ENCODE measurements at regions not wholly inside any gene's neighbourhood (a gene's known extent, or its start where the extent isn't known, plus 50 kb on each side); places are given as distances from the start of the nearest gene placed in this dataset.
"Not testable (repeated sequence)": the region's sequence is repeated elsewhere in the genome, so short reads cannot be mapped to it uniquely, and the experiment has no call there.

DNA sequence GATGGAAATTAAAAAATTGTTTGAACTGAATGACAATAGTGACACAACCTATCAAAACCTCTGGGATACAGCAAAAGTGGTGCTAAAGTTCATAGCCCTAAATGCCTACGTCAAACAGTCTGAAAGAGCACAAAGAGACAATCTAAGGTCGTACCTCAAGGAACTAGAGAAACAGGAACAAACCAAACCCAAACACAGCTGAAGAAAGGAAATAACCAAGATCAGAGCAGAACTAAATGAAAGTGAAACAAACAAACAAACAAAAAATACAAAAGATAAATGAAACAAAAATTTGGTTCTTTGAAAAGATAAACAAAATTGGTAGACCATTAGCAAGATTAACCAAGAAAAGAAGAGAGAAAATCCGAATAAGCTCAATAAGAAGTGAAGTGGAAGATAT is 79.7 kb downstream of the EXTL2 start:
- TF ChIP-seq, protein P1, sequence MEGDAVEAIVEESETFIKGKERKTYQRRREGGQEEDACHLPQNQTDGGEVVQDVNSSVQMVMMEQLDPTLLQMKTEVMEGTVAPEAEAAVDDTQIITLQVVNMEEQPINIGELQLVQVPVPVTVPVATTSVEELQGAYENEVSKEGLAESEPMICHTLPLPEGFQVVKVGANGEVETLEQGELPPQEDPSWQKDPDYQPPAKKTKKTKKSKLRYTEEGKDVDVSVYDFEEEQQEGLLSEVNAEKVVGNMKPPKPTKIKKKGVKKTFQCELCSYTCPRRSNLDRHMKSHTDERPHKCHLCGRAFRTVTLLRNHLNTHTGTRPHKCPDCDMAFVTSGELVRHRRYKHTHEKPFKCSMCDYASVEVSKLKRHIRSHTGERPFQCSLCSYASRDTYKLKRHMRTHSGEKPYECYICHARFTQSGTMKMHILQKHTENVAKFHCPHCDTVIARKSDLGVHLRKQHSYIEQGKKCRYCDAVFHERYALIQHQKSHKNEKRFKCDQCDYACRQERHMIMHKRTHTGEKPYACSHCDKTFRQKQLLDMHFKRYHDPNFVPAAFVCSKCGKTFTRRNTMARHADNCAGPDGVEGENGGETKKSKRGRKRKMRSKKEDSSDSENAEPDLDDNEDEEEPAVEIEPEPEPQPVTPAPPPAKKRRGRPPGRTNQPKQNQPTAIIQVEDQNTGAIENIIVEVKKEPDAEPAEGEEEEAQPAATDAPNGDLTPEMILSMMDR (IDR thresholded peaks at IDR 0.05; ENCODE audit: low read length): not testable (repeated sequence)
- not testable (repeated sequence) for TF ChIP-seq EZH2phosphoT487 (IDR thresholded peaks at IDR 0.05; ENCODE audit: low read length)
